ENCODE measurements at regions not wholly inside any gene's neighbourhood (a gene's known extent, or its start where the extent isn't known, plus 50 kb on each side); places are given as distances from the start of the nearest gene placed in this dataset.

DNA sequence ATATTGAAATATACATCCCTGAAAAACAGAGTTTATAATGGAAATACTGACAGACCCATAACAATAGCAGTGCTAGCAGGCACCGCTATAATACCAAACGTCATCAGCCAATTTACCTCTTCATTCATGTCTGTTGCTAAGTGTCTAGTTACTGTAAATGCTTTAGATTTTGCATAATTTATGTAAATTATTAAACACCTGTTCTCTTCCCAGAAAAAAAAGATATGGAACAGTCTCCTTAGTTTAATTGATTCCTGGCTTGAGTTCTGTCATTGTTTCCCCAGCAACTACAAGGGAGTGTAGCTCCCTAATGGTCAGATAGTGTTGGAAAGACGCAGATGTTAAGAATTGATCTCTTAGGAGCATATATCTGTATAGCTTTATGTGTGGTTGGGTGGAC, 817.9 kb upstream of the ADGRL2 start:
- H3K27ac ChIP-seq (ENCODE audit: low read depth in 2 of 2, low read length in 2 of 2) = no peak overlapping the region
- no peaks in the 10 kb centered on the region for H3K36me3 ChIP-seq (ENCODE audit: control insufficient read depth in 2 of 3, insufficient read depth in 3 of 3, low read length in 3 of 3)
- DNase-seq (no peak), FAIRE-seq (no peak)
- no peak for TF ChIP-seq CTCF (IDR thresholded peaks at IDR 0.05; ENCODE audit: borderline replicate concordance, extremely low read depth, insufficient read depth)
- H3K4me3 ChIP-seq (ENCODE audit: low read length in 3 of 3) = no peak overlapping the region
- H3K9me3 ChIP-seq (ENCODE audit: control insufficient read depth in 2 of 3, insufficient read depth in 1 of 3, low read length in 3 of 3) = no peaks in the 10 kb centered on the region
- H3K27me3 ChIP-seq (ENCODE audit: control insufficient read depth, insufficient read depth, low read length) = no peaks in the 10 kb centered on the region
- no peak overlapping the region for H3K9ac ChIP-seq (ENCODE audit: low read length in 3 of 3)
- intact Hi-C loops (cut with DNase I) = no loop called here
- no peaks in the 10 kb centered on the region for H3K4me1 ChIP-seq (ENCODE audit: control insufficient read depth in 2 of 3, insufficient read depth in 2 of 3, low read depth in 1 of 3, low read length in 3 of 3)

GRCh38 chr1:80973101-80973500, 827.6 kb upstream of the ADGRL2 start:
- Histone ChIP-seq H3K27ac (ENCODE audit: low read depth in 2 of 2, low read length in 2 of 2) (no peak overlapping the region), H3K9ac (ENCODE audit: low read length in 3 of 3) (no peak overlapping the region), H3K9me3 (ENCODE audit: control insufficient read depth in 2 of 3, insufficient read depth in 1 of 3, low read length in 3 of 3) (no peaks in the 10 kb centered on the region), H3K36me3 (ENCODE audit: control insufficient read depth in 2 of 3, insufficient read depth in 3 of 3, low read length in 3 of 3) (no peaks in the 10 kb centered on the region), H3K27me3 (ENCODE audit: control insufficient read depth, insufficient read depth, low read length) (no peaks in the 10 kb centered on the region), H3K4me3 (ENCODE audit: low read length in 3 of 3) (no peak overlapping the region), H3K4me1 (ENCODE audit: control insufficient read depth in 2 of 3, insufficient read depth in 2 of 3, low read depth in 1 of 3, low read length in 3 of 3) (no peaks in the 10 kb centered on the region)
- FAIRE-seq (no peak), DNase-seq (no peak)
- intact Hi-C loops (cut with DNase I) = no loop called here
- no peak for TF ChIP-seq CTCF (IDR thresholded peaks at IDR 0.05; ENCODE audit: borderline replicate concordance, extremely low read depth, insufficient read depth)

- Histone ChIP-seq H3K36me3 (ENCODE audit: control insufficient read depth in 2 of 3, insufficient read depth in 3 of 3, low read length in 3 of 3) (no peaks in the 10 kb centered on the region), H3K4me3 (ENCODE audit: low read length in 3 of 3) (no peak overlapping the region), H3K27ac (ENCODE audit: low read depth in 2 of 2, low read length in 2 of 2) (no peak overlapping the region), H3K27me3 (ENCODE audit: control insufficient read depth, insufficient read depth, low read length) (no peaks in the 10 kb centered on the region), H3K9ac (ENCODE audit: low read length in 3 of 3) (no peak overlapping the region), H3K4me1 (ENCODE audit: control insufficient read depth in 2 of 3, insufficient read depth in 2 of 3, low read depth in 1 of 3, low read length in 3 of 3) (no peaks in the 10 kb centered on the region), H3K9me3 (ENCODE audit: control insufficient read depth in 2 of 3, insufficient read depth in 1 of 3, low read length in 3 of 3) (no peaks in the 10 kb centered on the region)
- FAIRE-seq (no peak), DNase-seq (no peak)
- intact Hi-C loops (cut with DNase I) = no loop called here
- TF ChIP-seq CTCF (IDR thresholded peaks at IDR 0.05; ENCODE audit: borderline replicate concordance, extremely low read depth, insufficient read depth) = no peak
These were observed 834.5 kb upstream of the ADGRL2 start for GRCh38 chr1:80966266-80966665.

- intact Hi-C loops (cut with DNase I) = no loop called here
- TF ChIP-seq CTCF (IDR thresholded peaks at IDR 0.05; ENCODE audit: borderline replicate concordance, extremely low read depth, insufficient read depth) = no peak
These were observed 838.2 kb upstream of the ADGRL2 start for GRCh38 chr1:80962564-80962963.

More at GRCh38 chr1:80962564-80962963, 838.2 kb upstream of the ADGRL2 start:
- Histone ChIP-seq H3K9ac (ENCODE audit: low read length in 3 of 3) (no peak overlapping the region), H3K36me3 (ENCODE audit: control insufficient read depth in 2 of 3, insufficient read depth in 3 of 3, low read length in 3 of 3) (no peaks in the 10 kb centered on the region), H3K27ac (ENCODE audit: low read depth in 2 of 2, low read length in 2 of 2) (no peak overlapping the region), H3K4me3 (ENCODE audit: low read length in 3 of 3) (no peak overlapping the region), H3K4me1 (ENCODE audit: control insufficient read depth in 2 of 3, insufficient read depth in 2 of 3, low read depth in 1 of 3, low read length in 3 of 3) (no peaks in the 10 kb centered on the region), H3K9me3 (ENCODE audit: control insufficient read depth in 2 of 3, insufficient read depth in 1 of 3, low read length in 3 of 3) (no peaks in the 10 kb centered on the region), H3K27me3 (ENCODE audit: control insufficient read depth, insufficient read depth, low read length) (no peaks in the 10 kb centered on the region)
- DNase-seq (no peak), FAIRE-seq (no peak)

Measured in kidney (tissue), 13 donors.